ENCODE measurements at regions not wholly inside any gene's neighbourhood (a gene's known extent, or its start where the extent isn't known, plus 50 kb on each side); places are given as distances from the start of the nearest gene placed in this dataset.

GRCh38 chrX:106450405-106450804 lies 161.4 kb upstream of the RADX start:
- H3K4me1 ChIP-seq (ENCODE audit: insufficient read depth, low read length, poor library complexity, severe bottlenecking), result no peaks in the 10 kb centered on the region
- H3F3A ChIP-seq (ENCODE audit: low read depth), result no peaks in the 10 kb centered on the region
- H3K9ac ChIP-seq (ENCODE audit: low read depth, low read length, poor library complexity, severe bottlenecking), result no peak overlapping the region
- H4K20me1 ChIP-seq (ENCODE audit: insufficient read depth, low read length, poor library complexity, severe bottlenecking), result no peaks in the 10 kb centered on the region
- no peaks in the 10 kb centered on the region for H3K9me3 ChIP-seq (ENCODE audit: insufficient read depth, low read depth, low read length)
- H3K9me2 ChIP-seq (replicated peaks; ENCODE audit: low read depth, low read length), result no peaks in the 10 kb centered on the region
- H3K36me3 ChIP-seq (ENCODE audit: insufficient read depth, low read length), result no peaks in the 10 kb centered on the region
- no peaks in the 10 kb centered on the region for H3K27me3 ChIP-seq (ENCODE audit: insufficient read depth, low read length, poor library complexity, severe bottlenecking)
- H3K4me2 ChIP-seq (ENCODE audit: low read depth, low read length, poor library complexity, severe bottlenecking), result no peak overlapping the region
- H2AFZ ChIP-seq (ENCODE audit: low read length), result no peak overlapping the region
- no peaks in the 10 kb centered on the region for H3K79me2 ChIP-seq (ENCODE audit: insufficient read depth, low read length)
- TF ChIP-seq CTCF (conservative IDR thresholded peaks at IDR 0.05; ENCODE audit: low read length) (no peak), EZH2phosphoT487 (IDR thresholded peaks at IDR 0.05; ENCODE audit: borderline replicate concordance) (no peak)
- no peak overlapping the region for H3K4me3 ChIP-seq (ENCODE audit: low read length, poor library complexity, severe bottlenecking)

- Histone ChIP-seq H3K9me3 (ENCODE audit: insufficient read depth, low read depth, low read length) (no peaks in the 10 kb centered on the region), H3K36me3 (ENCODE audit: insufficient read depth, low read length) (no peaks in the 10 kb centered on the region), H3K4me2 (ENCODE audit: low read depth, low read length, poor library complexity, severe bottlenecking) (no peak overlapping the region), H3F3A (ENCODE audit: low read depth) (no peaks in the 10 kb centered on the region), H3K79me2 (ENCODE audit: insufficient read depth, low read length) (no peaks in the 10 kb centered on the region), H4K20me1 (ENCODE audit: insufficient read depth, low read length, poor library complexity, severe bottlenecking) (no peaks in the 10 kb centered on the region), H3K9ac (ENCODE audit: low read depth, low read length, poor library complexity, severe bottlenecking) (no peak overlapping the region), H3K4me3 (ENCODE audit: low read length, poor library complexity, severe bottlenecking) (no peak overlapping the region), H3K4me1 (ENCODE audit: insufficient read depth, low read length, poor library complexity, severe bottlenecking) (no peaks in the 10 kb centered on the region), H3K27me3 (ENCODE audit: insufficient read depth, low read length, poor library complexity, severe bottlenecking) (no peaks in the 10 kb centered on the region), H3K9me2 (replicated peaks; ENCODE audit: low read depth, low read length) (no peaks in the 10 kb centered on the region), H2AFZ (ENCODE audit: low read length) (no peak overlapping the region)
- no peak for TF ChIP-seq EZH2phosphoT487 (IDR thresholded peaks at IDR 0.05; ENCODE audit: borderline replicate concordance)
- TF ChIP-seq CTCF (conservative IDR thresholded peaks at IDR 0.05; ENCODE audit: low read length), result no peak
Measured at GRCh38 chrX:106451933-106452332, 159.8 kb upstream of the RADX start.

GRCh38 chrX:106454991-106455390 lies 156.8 kb upstream of the RADX start:
- H2AFZ ChIP-seq (ENCODE audit: low read length), result no peak overlapping the region
- TF ChIP-seq EZH2phosphoT487 (IDR thresholded peaks at IDR 0.05; ENCODE audit: borderline replicate concordance) (no peak), CTCF (conservative IDR thresholded peaks at IDR 0.05; ENCODE audit: low read length) (no peak)

More at GRCh38 chrX:106454991-106455390, 156.8 kb upstream of the RADX start:
- Histone ChIP-seq H3K4me3 (ENCODE audit: low read length, poor library complexity, severe bottlenecking) (no peak overlapping the region), H3K27me3 (ENCODE audit: insufficient read depth, low read length, poor library complexity, severe bottlenecking) (no peaks in the 10 kb centered on the region), H3K9ac (ENCODE audit: low read depth, low read length, poor library complexity, severe bottlenecking) (no peak overlapping the region), H3K9me3 (ENCODE audit: insufficient read depth, low read depth, low read length) (no peaks in the 10 kb centered on the region), H3K79me2 (ENCODE audit: insufficient read depth, low read length) (no peaks in the 10 kb centered on the region), H4K20me1 (ENCODE audit: insufficient read depth, low read length, poor library complexity, severe bottlenecking) (no peaks in the 10 kb centered on the region), H3K9me2 (replicated peaks; ENCODE audit: low read depth, low read length) (no peaks in the 10 kb centered on the region), H3F3A (ENCODE audit: low read depth) (no peaks in the 10 kb centered on the region), H3K4me2 (ENCODE audit: low read depth, low read length, poor library complexity, severe bottlenecking) (no peak overlapping the region), H3K4me1 (ENCODE audit: insufficient read depth, low read length, poor library complexity, severe bottlenecking) (no peaks in the 10 kb centered on the region), H3K36me3 (ENCODE audit: insufficient read depth, low read length) (no peaks in the 10 kb centered on the region)

Measured in Loucy (cell line).